Colonic mucosa (tissue), 4 donors: ENCODE measurements at regions not wholly inside any gene's neighbourhood (a gene's known extent, or its start where the extent isn't known, plus 50 kb on each side); places are given as distances from the start of the nearest gene placed in this dataset.

Experiments used
- DNase-seq: peaks from one replicate; pipeline ENCODE4 v3.0.0-alpha.2; 2020
- H3K27ac ChIP-seq: fragments of 200-600 bp; one replicate; pipeline ENCODE4 v1.8.0; 2021
- H3K27me3 ChIP-seq: fragments of 200-600 bp; one replicate; pipeline ENCODE4 v1.8.0; 2021
- H3K36me3 ChIP-seq: fragments of 200-600 bp; one replicate; pipeline ENCODE4 v1.8.0; 2021
- H3K4me1 ChIP-seq: fragments of 200-600 bp; one replicate; pipeline ENCODE4 v1.8.0; 2021; ENCODE audit warnings: mild to moderate bottlenecking
- H3K4me3 ChIP-seq: fragments of 200-600 bp; one replicate; pipeline ENCODE4 v1.8.0; 2021
- H3K9ac ChIP-seq, 2 donors: one replicate each; pipeline ENCODE4 v1.7.0; 2013; ENCODE audit warnings: control low read depth in 2 of 2, low read depth in 2 of 2, low read length in 2 of 2
- H3K9me3 ChIP-seq: fragments of 200-600 bp; one replicate; pipeline ENCODE4 v1.8.0; 2021
- CTCF ChIP-seq: fragments of 200-600 bp; IDR thresholded peaks from one replicate; pipeline ENCODE4 v1.8.0; 2022; ENCODE audit warnings: antibody characterized with exemption, mild to moderate bottlenecking
- intact Hi-C: fragments of 100-400 bp; cut with DNase I; formaldehyde crosslinking; loops from one replicate; pipeline ENCODE4 v1.14.1; 2022
- donor health status: healthy.
- donor health status: DM: no; HTN: no; CAD: no.
- donor health status: DM: no; HTN: no; CAD: no.

DNA sequence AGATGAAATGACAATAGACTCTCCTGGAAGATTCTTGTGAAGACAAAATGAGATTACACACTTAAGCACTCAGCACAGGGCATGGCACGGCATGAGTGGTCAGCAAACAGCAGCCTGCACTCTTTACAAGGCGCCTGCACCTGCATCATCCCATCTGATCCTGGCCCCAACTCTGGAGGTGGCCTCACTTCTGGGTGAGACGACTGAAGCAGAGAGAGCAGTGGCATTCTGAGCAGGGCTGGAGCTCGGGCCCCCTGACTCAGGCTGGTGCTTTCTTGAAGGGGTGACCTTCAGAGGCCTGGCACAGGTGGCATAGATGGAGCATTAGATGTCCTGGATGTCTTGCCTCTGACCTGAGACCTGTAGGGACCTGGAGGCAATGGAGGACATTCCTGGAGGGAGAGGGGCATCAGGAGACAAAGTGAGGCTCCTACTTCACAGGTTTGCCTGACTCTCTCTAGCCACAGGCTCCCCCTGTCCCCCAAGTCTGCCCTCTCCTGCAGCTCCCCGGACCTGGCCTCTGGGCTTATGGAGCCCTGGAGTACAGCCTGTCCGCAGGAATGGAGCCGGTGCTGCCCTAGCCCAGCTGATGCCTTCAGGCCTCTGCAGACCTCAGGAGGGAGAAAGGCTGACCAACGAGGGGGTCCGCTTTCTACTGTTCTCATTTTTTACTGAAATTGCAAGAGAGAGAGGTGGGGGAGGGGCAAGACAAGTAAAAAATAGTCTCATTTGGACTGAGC, 65.5 kb upstream of the THY1 start:
- no peak overlapping the region for H3K9ac ChIP-seq
- DNase-seq = no peak
- intact Hi-C loops = no loop called here
- no peak overlapping the region for H3K4me3 ChIP-seq
- H3K9me3 ChIP-seq = no peaks in the 10 kb centered on the region
- H3K36me3 ChIP-seq = no peaks in the 10 kb centered on the region
- H3K27me3 ChIP-seq = no peaks in the 10 kb centered on the region
- TF ChIP-seq CTCF = no peak
- H3K4me1 ChIP-seq = no peaks in the 10 kb centered on the region
- no peak overlapping the region for H3K27ac ChIP-seq

- no peak for DNase-seq
- intact Hi-C loops = no loop called here
- no peaks in the 10 kb centered on the region for H3K4me1 ChIP-seq
- no peaks in the 10 kb centered on the region for H3K27me3 ChIP-seq
- H3K4me3 ChIP-seq = no peak overlapping the region
- H3K9ac ChIP-seq = no peak overlapping the region
- H3K27ac ChIP-seq = no peak overlapping the region
- TF ChIP-seq CTCF = no peak
- no peaks in the 10 kb centered on the region for H3K36me3 ChIP-seq
- no peaks in the 10 kb centered on the region for H3K9me3 ChIP-seq
These were observed 63.8 kb upstream of the THY1 start for GRCh38 chr11:119486691-119487259.

DNA sequence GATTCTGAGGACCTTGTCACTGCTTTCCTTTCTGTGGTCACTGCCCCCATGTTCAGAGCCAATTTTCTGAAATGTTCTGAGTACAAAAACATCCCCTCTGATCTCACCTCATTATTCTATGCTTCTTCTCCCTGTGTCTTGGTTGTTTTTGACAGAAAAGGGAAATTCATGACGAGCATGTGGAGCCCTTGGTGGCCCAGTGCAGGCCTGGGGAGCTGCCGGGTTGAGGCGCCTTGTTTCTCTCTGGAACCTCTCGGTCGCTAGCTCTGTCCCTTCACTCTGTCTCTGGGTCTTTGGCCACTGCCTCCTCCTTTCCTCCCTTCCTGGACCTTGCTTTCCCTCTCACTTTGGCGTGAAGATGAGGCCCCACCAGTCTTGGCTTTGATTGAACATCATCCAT, 63.0 kb upstream of the THY1 start:
- Histone ChIP-seq H3K27me3 (no peaks in the 10 kb centered on the region), H3K9ac (no peak overlapping the region), H3K36me3 (no peaks in the 10 kb centered on the region), H3K4me1 (no peaks in the 10 kb centered on the region), H3K27ac (no peak overlapping the region), H3K9me3 (no peaks in the 10 kb centered on the region), H3K4me3 (no peak overlapping the region)
- TF ChIP-seq CTCF = no peak
- intact Hi-C loops = no loop called here
- DNase-seq = no peak

GRCh38 chr11:119484741-119485605, 62.0 kb upstream of the THY1 start:
- no peaks in the 10 kb centered on the region for H3K27me3 ChIP-seq
- no peak for TF ChIP-seq CTCF
- H3K9me3 ChIP-seq = no peaks in the 10 kb centered on the region
- H3K36me3 ChIP-seq = no peaks in the 10 kb centered on the region
- H3K4me3 ChIP-seq = no peak overlapping the region
- intact Hi-C loops = loop anchor here (5.0 kb wide), 2 partner anchors 47 to 622 kb away; no protein-coding TSS in a partner anchor
- H3K27ac ChIP-seq = no peak overlapping the region
- no peak overlapping the region for H3K9ac ChIP-seq
- DNase-seq = no peak
- H3K4me1 ChIP-seq = no peaks in the 10 kb centered on the region

GRCh38 chr11:119483881-119484371, 61.0 kb upstream of the THY1 start:
- no peak overlapping the region for H3K4me3 ChIP-seq
- H3K9ac ChIP-seq = no peak overlapping the region
- DNase-seq = no peak
- no peaks in the 10 kb centered on the region for H3K4me1 ChIP-seq
- no peaks in the 10 kb centered on the region for H3K27me3 ChIP-seq
- no peak overlapping the region for H3K27ac ChIP-seq
- H3K9me3 ChIP-seq = no peaks in the 10 kb centered on the region
- no peaks in the 10 kb centered on the region for H3K36me3 ChIP-seq
- TF ChIP-seq CTCF = no peak
- intact Hi-C loops = loop anchor here (5.0 kb wide), 2 partner anchors 48 to 623 kb away; no protein-coding TSS in a partner anchor
